Effector CD8-positive, alpha-beta T cell (primary cell): ENCODE measurements at regions not wholly inside any gene's neighbourhood (a gene's known extent, or its start where the extent isn't known, plus 50 kb on each side); places are given as distances from the start of the nearest gene placed in this dataset.
"Not testable (repeated sequence)": the region's sequence is repeated elsewhere in the genome, so short reads cannot be mapped to it uniquely, and the experiment has no call there.

Source experiments
- DNase-seq: peaks from one replicate; lab custom pipeline; 2025; lab: John Stamatoyannopoulos, UW

GRCh38 chr10:44745920-44746319 lies 165.2 kb upstream of the TMEM72 start:
- DNase-seq, result no peak

GRCh38 chr10:44747593-44748172 lies 163.5 kb upstream of the TMEM72 start:
- DNase-seq, result no peak

- no peak for DNase-seq
Measured at GRCh38 chr10:44749151-44749550, 162.0 kb upstream of the TMEM72 start.

GRCh38 chr10:44752451-44753441 lies 158.4 kb upstream of the TMEM72 start:
- DNase-seq, result no peak

- not testable (repeated sequence) for DNase-seq
Measured at GRCh38 chr10:44754355-44754754, 156.8 kb upstream of the TMEM72 start.

- DNase-seq, result no peak
Measured at GRCh38 chr10:44755481-44755880, 155.7 kb upstream of the TMEM72 start.

- no peak for DNase-seq
Measured at GRCh38 chr10:44756216-44756615, 154.9 kb upstream of the TMEM72 start.

GRCh38 chr10:44757551-44758205 lies 153.5 kb upstream of the TMEM72 start:
- no peak for DNase-seq

GRCh38 chr10:44759122-44759521 lies 152.0 kb upstream of the TMEM72 start:
- DNase-seq, result no peak

- no peak for DNase-seq
Measured at GRCh38 chr10:44760513-44760912, 150.6 kb upstream of the TMEM72 start.

GRCh38 chr10:44761076-44761475 lies 150.1 kb upstream of the TMEM72 start:
- DNase-seq, result no peak

GRCh38 chr10:44763331-44763730 lies 147.8 kb upstream of the TMEM72 start:
- no peak for DNase-seq

GRCh38 chr10:44765299-44765698 lies 145.8 kb upstream of the TMEM72 start:
- DNase-seq, result no peak

- no peak for DNase-seq
Measured at GRCh38 chr10:44766631-44767030, 144.5 kb upstream of the TMEM72 start.

GRCh38 chr10:44769450-44769849 lies 141.7 kb upstream of the TMEM72 start:
- no peak for DNase-seq

GRCh38 chr10:44771233-44771995 lies 139.7 kb upstream of the TMEM72 start:
- DNase-seq, result no peak

- no peak for DNase-seq
Measured at GRCh38 chr10:44773565-44773964, 137.6 kb upstream of the TMEM72 start.

- no peak for DNase-seq
Measured at GRCh38 chr10:44774676-44775401, 136.3 kb upstream of the TMEM72 start.

- DNase-seq, result no peak
Measured at GRCh38 chr10:44775402-44775741, 135.8 kb upstream of the TMEM72 start.

- DNase-seq, result no peak
Measured at GRCh38 chr10:44776181-44776580, 135.0 kb upstream of the TMEM72 start.

- DNase-seq, result no peak
Measured at GRCh38 chr10:44779511-44779910, 131.6 kb upstream of the TMEM72 start.
